Pons (tissue), 1 donor: ENCODE measurements at regions not wholly inside any gene's neighbourhood (a gene's known extent, or its start where the extent isn't known, plus 50 kb on each side); places are given as distances from the start of the nearest gene placed in this dataset.
"Not testable (repeated sequence)": the region's sequence is repeated elsewhere in the genome, so short reads cannot be mapped to it uniquely, and the experiment has no call there.

Experiments used
- DNase-seq: peaks from one replicate; pipeline ENCODE4 v3.0.0-alpha.2; 2016; ENCODE audit warnings: low spot score

DNA sequence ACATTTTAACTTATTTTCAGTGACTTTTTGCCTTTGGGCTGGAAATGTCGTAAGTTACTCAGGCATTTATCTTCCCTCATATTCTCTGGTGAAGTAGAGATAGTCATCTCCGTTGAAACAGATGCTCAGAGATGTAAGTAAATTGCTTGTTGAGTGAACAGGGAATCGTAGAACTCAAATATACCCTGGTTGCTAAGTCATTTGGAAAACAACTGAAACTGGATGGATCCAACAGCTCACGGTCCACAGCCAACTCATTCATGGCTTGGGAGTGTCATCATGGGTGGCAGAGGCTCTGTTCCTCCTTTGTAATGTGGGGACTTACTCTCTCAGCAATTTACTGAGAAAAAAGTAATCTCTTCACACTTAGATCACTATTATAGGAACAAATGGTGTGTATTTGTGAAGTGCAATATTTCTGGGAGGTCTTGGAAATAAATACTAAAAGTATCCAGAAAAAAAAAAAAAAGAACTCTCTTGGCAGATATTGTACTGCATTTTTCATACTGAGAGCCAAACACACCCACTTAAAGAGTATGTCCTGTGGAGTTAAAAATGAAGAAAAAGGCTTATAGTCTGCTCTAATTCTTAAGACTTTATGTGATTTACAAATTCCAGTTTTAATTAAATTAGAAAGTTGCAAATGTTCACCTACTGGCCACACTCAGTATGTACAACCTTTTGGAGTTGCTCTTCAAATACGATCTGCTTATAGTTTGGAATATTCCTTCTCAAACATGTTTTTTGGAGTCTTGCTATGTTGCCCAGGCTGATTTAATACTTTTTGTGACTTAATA, 107.4 kb downstream of the LEPR start:
- no peak for DNase-seq

DNA sequence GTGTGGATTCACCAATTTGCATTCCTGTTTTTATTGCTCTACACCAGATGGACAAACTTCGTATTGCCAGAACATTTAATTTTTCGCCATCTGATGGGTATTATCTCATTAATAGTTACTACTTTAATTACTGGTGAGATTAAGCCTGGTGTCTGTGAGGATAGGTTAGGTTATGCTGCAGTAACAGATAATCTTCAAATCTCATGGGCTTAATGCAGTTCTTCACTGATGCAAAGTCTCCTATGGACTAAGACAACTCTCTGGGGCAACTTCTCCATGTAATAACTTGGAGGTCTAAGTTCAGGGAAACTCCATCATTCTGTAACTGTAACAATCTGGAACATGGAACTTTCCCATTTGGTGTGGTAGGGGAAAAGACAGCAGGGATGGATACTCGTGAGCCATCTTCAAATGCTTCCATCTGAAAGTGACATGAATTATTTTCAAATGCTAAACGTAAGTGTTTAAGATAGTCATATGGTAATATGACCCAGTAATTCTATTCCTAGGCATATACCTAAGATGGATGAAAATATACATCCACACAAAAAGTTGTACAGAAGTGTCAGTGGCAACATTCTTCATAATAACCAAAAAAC, 111.6 kb downstream of the LEPR start:
- no peak for DNase-seq

DNA sequence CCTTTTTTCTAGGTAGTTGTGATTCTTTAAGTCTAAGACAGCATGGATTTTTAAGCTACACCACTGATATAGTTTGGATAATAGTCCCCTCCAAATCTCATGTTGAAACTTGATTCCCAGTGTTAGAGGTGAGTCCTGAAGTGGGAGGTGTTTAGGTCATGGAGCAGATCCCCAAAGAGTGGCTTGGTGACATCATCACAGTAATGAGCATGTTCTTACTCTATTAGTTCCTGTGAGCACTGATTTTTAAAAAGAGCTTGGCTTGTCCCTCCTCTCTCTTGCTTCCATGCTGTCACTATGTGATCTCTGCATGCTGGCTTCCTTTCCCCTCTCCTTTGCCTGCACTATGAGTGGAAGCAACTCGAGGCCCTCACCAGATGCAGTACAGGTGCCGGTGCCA, 115.5 kb downstream of the LEPR start:
- no peak for DNase-seq

DNA sequence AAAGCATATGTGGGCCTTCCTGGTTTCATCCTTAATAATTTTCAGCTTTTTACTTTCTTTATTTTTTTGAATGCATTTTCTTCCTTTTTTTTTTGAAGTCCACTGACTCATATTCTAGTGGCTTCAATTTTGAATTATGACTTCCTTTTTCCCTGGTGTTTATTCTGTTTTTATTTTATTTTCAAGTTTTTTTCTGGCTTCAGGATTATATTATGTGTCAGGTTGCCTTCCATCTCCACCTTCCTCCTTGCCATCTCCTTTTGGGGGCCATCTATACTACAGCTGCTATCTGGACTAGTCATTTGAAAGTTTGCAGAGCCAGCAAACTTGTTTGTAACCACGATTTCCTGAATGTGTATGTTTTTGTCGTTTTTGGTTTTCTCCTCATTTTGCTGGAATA, 117.6 kb downstream of the LEPR start:
- no peak for DNase-seq

DNA sequence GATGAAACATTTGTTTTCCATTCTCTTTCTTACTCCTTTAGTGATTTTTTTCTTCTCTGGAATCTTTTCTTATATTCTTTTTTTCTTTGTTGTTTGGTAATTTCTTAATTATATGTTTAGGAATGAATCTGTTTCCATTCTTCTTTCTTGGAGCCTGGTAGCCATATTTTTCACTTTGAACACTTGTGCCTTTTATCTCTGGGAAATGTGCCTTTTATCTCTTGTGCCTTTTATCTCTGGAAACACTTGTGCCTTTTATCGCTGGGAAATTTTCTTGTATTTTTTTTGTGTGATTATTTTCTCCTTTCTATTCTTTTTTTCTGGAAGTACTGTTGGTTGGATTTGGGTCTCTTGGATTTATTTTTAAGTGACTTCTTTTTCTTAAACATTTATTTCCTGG, 118.2 kb downstream of the LEPR start:
- DNase-seq: no peak

DNA sequence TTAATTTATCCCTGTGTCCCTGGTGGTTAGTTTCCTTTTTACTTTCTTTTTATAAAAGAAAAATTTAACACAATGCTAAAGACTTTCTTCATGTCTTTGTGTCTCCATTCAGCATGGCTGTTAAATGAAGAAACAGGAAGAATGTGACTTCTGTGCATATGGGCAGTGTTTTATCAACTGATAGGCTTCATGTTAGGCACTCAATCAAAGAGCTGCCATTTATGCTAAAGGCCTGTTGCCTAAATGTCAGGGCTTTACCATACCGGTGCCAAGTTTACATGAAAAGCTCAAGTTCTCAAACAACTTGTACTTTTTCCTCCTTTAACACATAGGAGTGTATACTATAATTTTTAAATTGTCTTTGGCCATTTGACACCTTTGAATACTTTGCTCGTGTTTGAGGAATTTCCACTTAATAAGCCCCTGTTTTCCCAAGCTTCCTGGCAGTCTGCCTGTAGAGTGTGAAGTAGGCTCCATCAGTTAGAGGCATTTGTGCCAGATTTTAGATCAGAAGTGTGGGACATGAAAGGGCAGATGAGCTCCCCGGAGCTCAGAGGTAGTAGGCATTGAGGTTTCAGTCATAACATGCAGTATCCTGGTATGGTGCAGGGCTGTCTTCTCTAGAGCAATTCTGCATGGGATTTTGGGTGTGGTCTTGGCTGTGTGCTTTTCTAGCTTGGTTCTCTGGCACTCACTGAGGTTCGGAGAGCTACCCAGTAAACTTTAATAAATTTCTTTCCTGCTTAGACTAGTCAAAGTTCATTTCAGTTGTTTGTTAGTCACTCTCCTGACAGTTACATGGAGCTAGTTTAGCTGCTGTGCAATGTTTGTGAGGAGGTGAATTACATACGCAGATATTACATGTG, 119.0 kb downstream of the LEPR start:
- DNase-seq: no peak

DNA sequence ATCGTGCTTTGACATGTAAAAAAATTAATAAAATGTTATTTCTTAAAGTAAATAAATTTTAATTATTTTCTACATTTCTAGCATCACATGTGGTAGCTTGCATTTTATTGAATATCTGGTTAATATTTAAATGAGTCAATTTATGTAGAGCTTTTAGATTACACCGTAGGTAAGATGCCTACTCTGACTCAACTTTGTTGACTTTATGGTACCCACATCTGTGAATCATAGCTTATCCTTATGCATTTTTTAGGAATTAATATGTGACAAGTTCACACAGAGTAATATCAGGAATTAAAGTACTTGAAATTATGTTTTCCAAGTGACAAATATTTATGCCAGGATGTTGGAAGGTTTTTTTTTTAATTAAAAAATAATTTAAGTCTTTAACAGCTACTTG, 120.7 kb downstream of the LEPR start:
- no peak for DNase-seq

DNA sequence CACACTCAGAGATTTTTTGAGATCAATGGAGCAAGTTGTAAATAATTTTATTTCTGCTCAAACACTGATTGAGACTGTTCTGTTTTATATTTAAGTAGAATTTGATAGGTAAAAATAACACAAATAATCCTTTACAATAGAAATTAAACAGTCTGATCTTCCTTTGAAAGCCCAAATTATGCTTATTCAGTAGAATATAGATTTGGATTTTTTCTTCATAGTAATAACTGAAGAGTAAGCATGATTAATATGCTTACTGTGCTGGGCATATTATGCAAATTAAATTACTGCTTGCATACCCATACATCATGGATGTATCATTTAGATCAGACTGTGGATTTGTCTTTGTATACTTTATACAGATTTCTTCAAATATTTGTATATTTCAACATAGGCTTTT, 121.4 kb downstream of the LEPR start:
- no peak for DNase-seq

GRCh38 chr1:65542592-65542991, 122.1 kb downstream of the LEPR start:
- DNase-seq: not testable (repeated sequence)

DNA sequence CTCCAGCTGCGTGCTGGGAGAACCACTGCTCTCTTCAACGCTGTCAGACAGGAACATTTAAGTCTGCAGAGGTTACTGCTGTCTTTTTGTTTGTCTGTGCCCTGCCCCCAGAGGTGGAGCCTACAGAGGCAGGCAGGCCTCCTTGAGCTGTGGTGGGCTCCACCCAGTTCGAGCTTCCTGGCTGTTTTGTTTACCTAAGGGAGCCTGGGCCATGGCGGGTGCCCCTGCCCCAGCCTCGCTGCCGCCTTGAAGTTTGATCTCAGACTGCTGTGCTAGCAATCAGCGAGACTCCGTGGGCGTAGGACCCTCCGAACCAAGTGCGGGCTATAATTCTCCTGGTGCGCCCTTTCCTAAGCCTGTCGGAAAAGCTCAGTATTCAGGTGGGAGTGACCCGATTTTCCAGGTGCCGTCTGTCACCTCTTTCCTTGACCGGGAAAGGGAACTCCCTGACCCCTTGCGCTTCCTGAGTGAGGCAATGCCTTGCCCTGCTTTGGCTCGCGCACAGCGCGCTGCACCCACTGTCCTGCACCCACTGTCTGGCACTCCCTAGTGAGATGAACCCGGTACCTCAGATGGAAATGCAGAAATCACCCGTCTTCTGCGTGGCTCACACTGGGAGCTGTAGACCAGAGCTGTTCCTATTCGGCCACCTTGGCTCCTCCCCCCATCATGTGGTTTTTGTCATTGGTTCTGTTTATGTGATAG, 130.0 kb downstream of the LEPR start:
- DNase-seq: not testable (repeated sequence)

GRCh38 chr1:65552484-65552883, 132.0 kb downstream of the LEPR start:
- DNase-seq: not testable (repeated sequence)

GRCh38 chr1:65554086-65554764, 133.8 kb downstream of the LEPR start:
- not testable (repeated sequence) for DNase-seq

- DNase-seq: no peak
Observed at GRCh38 chr1:65554829-65555228, 134.4 kb downstream of the LEPR start.

DNA sequence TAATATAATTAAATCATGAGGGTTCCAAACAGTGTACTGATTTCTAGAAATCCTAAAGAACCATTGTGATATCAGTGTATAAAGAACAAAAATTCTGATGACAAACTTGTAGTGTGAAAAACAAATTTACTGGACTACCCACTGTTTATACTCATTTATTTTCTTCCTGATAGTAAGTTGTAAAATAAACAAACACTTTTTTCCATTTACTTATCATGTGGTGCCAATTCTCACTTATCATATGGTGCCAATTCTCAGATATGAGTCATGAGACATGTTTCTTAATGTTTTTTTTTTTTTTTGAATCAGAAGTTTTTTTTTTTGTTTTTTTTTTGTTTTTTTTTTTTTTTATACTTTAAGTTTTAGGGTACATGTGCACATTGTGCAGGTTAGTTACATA, 137.7 kb downstream of the LEPR start:
- no peak for DNase-seq

DNA sequence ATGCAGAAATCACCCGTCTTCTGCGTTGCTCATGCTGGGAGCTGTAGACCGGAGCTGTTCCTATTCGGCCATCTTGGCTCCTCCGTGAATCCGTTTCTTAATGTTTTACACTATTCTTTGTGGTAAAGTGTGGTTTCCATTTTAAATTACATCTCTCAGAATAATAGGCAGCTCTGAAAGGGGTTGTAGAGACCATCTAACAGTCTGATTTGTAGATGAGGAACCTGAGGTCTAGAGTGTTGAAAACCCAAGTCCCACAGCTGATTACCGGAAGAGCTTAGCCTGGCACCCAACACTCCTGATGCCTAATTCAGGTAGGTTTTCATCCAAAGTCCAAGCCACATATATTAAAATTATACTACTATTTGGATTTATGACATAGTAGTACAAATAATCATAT, 144.0 kb downstream of the LEPR start:
- DNase-seq: no peak

DNA sequence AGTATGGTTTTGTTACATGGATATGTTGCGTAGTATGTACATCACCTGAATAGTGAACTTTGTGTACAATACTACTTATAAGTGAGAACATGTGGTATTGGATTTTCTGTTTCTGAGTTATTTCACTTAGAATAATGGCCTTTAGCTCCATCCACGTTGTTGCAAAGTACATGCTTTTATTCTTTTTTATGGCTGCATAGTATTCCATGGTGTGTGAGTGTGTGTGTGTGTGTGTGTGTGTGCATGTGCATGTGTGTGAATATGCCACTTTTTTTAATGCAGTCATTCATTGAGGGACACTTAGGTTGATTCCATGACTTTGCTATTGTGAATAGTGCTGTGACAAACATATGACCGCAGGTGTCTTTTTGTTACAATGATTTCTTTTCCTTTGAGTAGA, 147.8 kb downstream of the LEPR start:
- no peak for DNase-seq

GRCh38 chr1:65572701-65573421, 152.4 kb downstream of the LEPR start:
- DNase-seq: no peak

DNA sequence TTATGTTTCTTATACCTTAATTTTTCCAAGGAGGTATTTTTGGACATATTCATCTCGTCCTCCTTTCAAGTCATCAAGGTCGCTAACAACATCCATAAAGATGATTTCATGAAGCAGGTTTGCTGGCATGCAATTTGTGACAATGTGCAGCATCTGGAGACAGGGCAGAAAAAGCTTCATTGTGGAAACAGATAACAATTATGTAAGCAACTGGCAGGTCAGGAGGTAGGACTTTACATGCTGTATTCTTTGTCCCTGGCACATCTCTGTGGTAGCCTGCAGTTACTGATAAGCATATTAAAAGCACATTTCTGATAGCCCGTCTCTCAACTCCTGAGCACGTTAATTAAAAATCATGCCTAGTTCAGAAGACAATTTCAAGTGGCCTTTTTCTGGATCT, 156.8 kb downstream of the LEPR start:
- DNase-seq: no peak

GRCh38 chr1:65577982-65578381, 157.5 kb downstream of the LEPR start:
- DNase-seq: not testable (repeated sequence)

- DNase-seq: no peak
Observed at GRCh38 chr1:65581119-65581518, 160.7 kb downstream of the LEPR start.

DNA sequence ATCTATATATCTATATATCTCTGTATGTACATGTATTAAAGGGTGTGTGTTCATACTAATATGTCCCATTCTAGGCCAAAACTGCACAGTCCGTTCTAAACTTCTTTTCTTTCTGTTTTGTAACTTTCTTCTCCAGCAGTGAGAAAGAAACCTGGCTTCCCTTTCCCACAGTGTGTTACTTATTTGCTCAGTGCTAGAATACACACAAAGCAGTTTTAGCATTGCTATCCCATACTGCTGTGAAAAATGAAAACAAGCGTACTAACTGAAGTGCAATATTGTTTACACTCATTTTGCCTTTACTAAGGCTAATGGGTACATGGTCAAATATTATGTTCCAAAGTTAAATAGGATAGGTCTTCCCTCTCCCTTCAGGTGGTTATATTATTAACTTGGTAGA, 163.9 kb downstream of the LEPR start:
- DNase-seq: no peak
